ENCODE measurements at regions not wholly inside any gene's neighbourhood (a gene's known extent, or its start where the extent isn't known, plus 50 kb on each side); places are given as distances from the start of the nearest gene placed in this dataset.

DNA sequence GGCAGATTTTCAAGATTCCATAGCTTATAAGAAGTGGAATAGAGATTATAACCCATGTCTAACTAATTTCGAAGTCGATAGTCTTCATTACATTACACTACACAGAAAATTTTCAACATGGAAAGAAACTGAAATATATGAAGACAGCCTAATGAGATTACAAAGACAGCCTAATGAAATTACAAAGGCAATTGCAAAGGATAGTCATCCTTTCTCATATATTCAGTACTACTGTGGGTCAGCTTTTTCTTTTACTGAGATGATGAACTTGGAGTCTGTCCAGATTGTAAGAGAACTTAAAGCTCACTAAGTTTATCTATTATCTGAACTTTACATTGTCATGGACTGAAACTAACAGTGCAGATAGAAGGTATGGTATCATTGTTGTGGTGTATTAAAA, 304.4 kb upstream of the MBL2 start:
- ChIA-PET CTCF (no interaction called here), POLR2A (no interaction called here)
- H3K27ac Mint-ChIP-seq (ENCODE audit: low read depth, unreplicated experiment) = no peak overlapping the region
- H3K9me3 Mint-ChIP-seq (ENCODE audit: unreplicated experiment) = no peaks in the 10 kb centered on the region
- H3K36me3 Mint-ChIP-seq (ENCODE audit: insufficient read depth, unreplicated experiment) = no peaks in the 10 kb centered on the region
- H3K4me1 Mint-ChIP-seq (ENCODE audit: insufficient read depth, unreplicated experiment) = no peaks in the 10 kb centered on the region
- TF ChIP-seq, protein P1, sequence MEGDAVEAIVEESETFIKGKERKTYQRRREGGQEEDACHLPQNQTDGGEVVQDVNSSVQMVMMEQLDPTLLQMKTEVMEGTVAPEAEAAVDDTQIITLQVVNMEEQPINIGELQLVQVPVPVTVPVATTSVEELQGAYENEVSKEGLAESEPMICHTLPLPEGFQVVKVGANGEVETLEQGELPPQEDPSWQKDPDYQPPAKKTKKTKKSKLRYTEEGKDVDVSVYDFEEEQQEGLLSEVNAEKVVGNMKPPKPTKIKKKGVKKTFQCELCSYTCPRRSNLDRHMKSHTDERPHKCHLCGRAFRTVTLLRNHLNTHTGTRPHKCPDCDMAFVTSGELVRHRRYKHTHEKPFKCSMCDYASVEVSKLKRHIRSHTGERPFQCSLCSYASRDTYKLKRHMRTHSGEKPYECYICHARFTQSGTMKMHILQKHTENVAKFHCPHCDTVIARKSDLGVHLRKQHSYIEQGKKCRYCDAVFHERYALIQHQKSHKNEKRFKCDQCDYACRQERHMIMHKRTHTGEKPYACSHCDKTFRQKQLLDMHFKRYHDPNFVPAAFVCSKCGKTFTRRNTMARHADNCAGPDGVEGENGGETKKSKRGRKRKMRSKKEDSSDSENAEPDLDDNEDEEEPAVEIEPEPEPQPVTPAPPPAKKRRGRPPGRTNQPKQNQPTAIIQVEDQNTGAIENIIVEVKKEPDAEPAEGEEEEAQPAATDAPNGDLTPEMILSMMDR (IDR thresholded peaks at IDR 0.05; ENCODE audit: unreplicated experiment) = no peak
- intact Hi-C loops (cut with micrococcal nuclease) = no loop called here
- no peaks in the 10 kb centered on the region for H3K27me3 Mint-ChIP-seq (ENCODE audit: insufficient read depth, unreplicated experiment)
- BruUV-seq (replicated peaks) = no TSS peak
- no peak overlapping the region for H3K4me3 Mint-ChIP-seq (ENCODE audit: unreplicated experiment)
- DNase-seq (ENCODE audit: unreplicated experiment) = no peak

- CTCF ChIA-PET = no interaction called here
- no peak overlapping the region for H3K27ac Mint-ChIP-seq (ENCODE audit: low read depth, unreplicated experiment)
- H3K9me3 Mint-ChIP-seq (ENCODE audit: unreplicated experiment) = no peaks in the 10 kb centered on the region
- no peaks in the 10 kb centered on the region for H3K36me3 Mint-ChIP-seq (ENCODE audit: insufficient read depth, unreplicated experiment)
- no peak for DNase-seq (ENCODE audit: unreplicated experiment)
- BruUV-seq (replicated peaks) = no TSS peak
- intact Hi-C loops (cut with micrococcal nuclease) = no loop called here
- TF ChIP-seq, protein P1 (IDR thresholded peaks at IDR 0.05; ENCODE audit: unreplicated experiment) = no peak
- H3K4me3 Mint-ChIP-seq (ENCODE audit: unreplicated experiment) = no peak overlapping the region
- H3K4me1 Mint-ChIP-seq (ENCODE audit: insufficient read depth, unreplicated experiment) = no peaks in the 10 kb centered on the region
- no peaks in the 10 kb centered on the region for H3K27me3 Mint-ChIP-seq (ENCODE audit: insufficient read depth, unreplicated experiment)
- POLR2A ChIA-PET = no interaction called here
These were observed 302.9 kb upstream of the MBL2 start for GRCh38 chr10:53075469-53075868.

- no peaks in the 10 kb centered on the region for H3K4me1 Mint-ChIP-seq (ENCODE audit: insufficient read depth, unreplicated experiment)
- DNase-seq (ENCODE audit: unreplicated experiment) = no peak
- H3K36me3 Mint-ChIP-seq (ENCODE audit: insufficient read depth, unreplicated experiment) = no peaks in the 10 kb centered on the region
- H3K27me3 Mint-ChIP-seq (ENCODE audit: insufficient read depth, unreplicated experiment) = no peaks in the 10 kb centered on the region
- ChIA-PET POLR2A (no interaction called here), CTCF (interaction anchor here (0.7 kb wide), 1 partner anchor 115 kb away, joined by 3 read pairs; no protein-coding TSS in a partner anchor)
- H3K9me3 Mint-ChIP-seq (ENCODE audit: unreplicated experiment) = no peaks in the 10 kb centered on the region
- H3K4me3 Mint-ChIP-seq (ENCODE audit: unreplicated experiment) = no peak overlapping the region
- BruUV-seq (replicated peaks) = no TSS peak
- no peak overlapping the region for H3K27ac Mint-ChIP-seq (ENCODE audit: low read depth, unreplicated experiment)
- intact Hi-C loops (cut with micrococcal nuclease) = no loop called here
- TF ChIP-seq, protein P1 (IDR thresholded peaks at IDR 0.05; ENCODE audit: unreplicated experiment) = no peak
These were observed 299.6 kb upstream of the MBL2 start for GRCh38 chr10:53072144-53072543.

GRCh38 chr10:53071505-53072125, 299.0 kb upstream of the MBL2 start:
- DNase-seq (ENCODE audit: unreplicated experiment) = no peak
- BruUV-seq (replicated peaks) = no TSS peak
- CTCF ChIA-PET = interaction anchor here (0.6 to 0.7 kb wide), 2 partner anchors 41 to 115 kb away, joined by 3 read pairs; no protein-coding TSS in a partner anchor
- H3K4me3 Mint-ChIP-seq (ENCODE audit: unreplicated experiment) = no peak overlapping the region
- no peaks in the 10 kb centered on the region for H3K36me3 Mint-ChIP-seq (ENCODE audit: insufficient read depth, unreplicated experiment)
- no peak overlapping the region for H3K27ac Mint-ChIP-seq (ENCODE audit: low read depth, unreplicated experiment)
- intact Hi-C loops (cut with micrococcal nuclease) = no loop called here
- TF ChIP-seq, protein P1 (IDR thresholded peaks at IDR 0.05; ENCODE audit: unreplicated experiment) = no peak
- POLR2A ChIA-PET = no interaction called here
- H3K4me1 Mint-ChIP-seq (ENCODE audit: insufficient read depth, unreplicated experiment) = no peaks in the 10 kb centered on the region
- H3K27me3 Mint-ChIP-seq (ENCODE audit: insufficient read depth, unreplicated experiment) = no peaks in the 10 kb centered on the region
- H3K9me3 Mint-ChIP-seq (ENCODE audit: unreplicated experiment) = no peaks in the 10 kb centered on the region
